Mesenchymal stem cell (in vitro differentiated cells and primary cell): ENCODE measurements at regions not wholly inside any gene's neighbourhood (a gene's known extent, or its start where the extent isn't known, plus 50 kb on each side); places are given as distances from the start of the nearest gene placed in this dataset.
A peak's percentile ranks its signal among the peaks of the same experiment; 100 is the strongest.

Experiments used
- DNase-seq: peaks from one replicate; pipeline ENCODE4 v3.0.0-alpha.2; 2013
- H2AFZ ChIP-seq: one replicate; pipeline ENCODE4 v1.6.1; 2013; ENCODE audit warnings: low read depth, mild to moderate bottlenecking, control low read depth, inconsistent platforms, low read length, moderate library complexity
- H2AK5ac ChIP-seq: 2 replicates; pipeline ENCODE4 v1.6.1; 2013; ENCODE audit warnings: low read length, moderate library complexity, mild to moderate bottlenecking, inconsistent platforms; ENCODE audit not compliant: severe bottlenecking
- H2BK120ac ChIP-seq: one replicate; pipeline ENCODE4 v1.6.1; 2013; ENCODE audit warnings: low read depth, mild to moderate bottlenecking, inconsistent platforms, low read length, moderate library complexity
- H2BK12ac ChIP-seq, 2 experiments: one replicate each; pipeline ENCODE4 v1.6.1; 2013; ENCODE audit warnings: inconsistent platforms in 2 of 2, low read length in 2 of 2, mild to moderate bottlenecking in 2 of 2, moderate library complexity in 2 of 2, control low read depth in 1 of 2
- H2BK15ac ChIP-seq: one replicate; pipeline ENCODE4 v1.6.1; 2013; ENCODE audit warnings: mild to moderate bottlenecking, low read depth, inconsistent platforms; ENCODE audit not compliant: poor library complexity, severe bottlenecking
- H2BK5ac ChIP-seq: 2 replicates; pipeline ENCODE4 v1.6.1; 2013; ENCODE audit warnings: low read depth, mild to moderate bottlenecking, low read length, control low read depth, inconsistent platforms; ENCODE audit not compliant: poor library complexity, severe bottlenecking
- H3K14ac ChIP-seq, 2 experiments: one replicate each; pipeline ENCODE4 v1.6.1; 2013; ENCODE audit warnings: inconsistent platforms in 2 of 2, low read length in 2 of 2, control low read depth in 1 of 2, mild to moderate bottlenecking in 1 of 2, moderate library complexity in 1 of 2
- H3K18ac ChIP-seq, 2 experiments: one replicate each; pipeline ENCODE4 v1.6.1; 2013; ENCODE audit warnings: inconsistent platforms in 2 of 2, low read length in 2 of 2, control low read depth in 1 of 2, low read depth in 1 of 2, mild to moderate bottlenecking in 1 of 2
- H3K23ac ChIP-seq, 2 experiments: one replicate each; pipeline ENCODE4 v1.6.1; 2013; ENCODE audit warnings: inconsistent platforms in 2 of 2, low read length in 2 of 2, mild to moderate bottlenecking in 2 of 2, moderate library complexity in 2 of 2, control low read depth in 1 of 2
- H3K27ac ChIP-seq: 2 replicates; pipeline ENCODE4 v1.5.1; 2013; ENCODE audit warnings: mild to moderate bottlenecking, moderate library complexity, low read length, control low read depth, inconsistent platforms; ENCODE audit not compliant: poor library complexity, severe bottlenecking
- H3K27me3 ChIP-seq, 2 experiments: 2 replicates each; pipeline versions ENCODE4 v1.6.1 to v1.7.0; 2013; ENCODE audit warnings: low read length in 2 of 2, mild to moderate bottlenecking in 2 of 2, moderate library complexity in 2 of 2, control low read depth in 1 of 2, inconsistent platforms in 1 of 2; ENCODE audit not compliant: control insufficient read depth in 1 of 2, insufficient read depth in 1 of 2
- H3K36me3 ChIP-seq, 2 experiments: 2 replicates each; pipeline versions ENCODE4 v1.6.1 to v1.7.0; 2013; ENCODE audit warnings: low read length in 2 of 2, control low read depth in 1 of 2, inconsistent platforms in 1 of 2, low read depth in 1 of 2, mild to moderate bottlenecking in 1 of 2; ENCODE audit not compliant: insufficient read depth in 2 of 2, control insufficient read depth in 1 of 2
- H3K4ac ChIP-seq, 2 experiments: one replicate each; pipeline ENCODE4 v1.6.1; 2013; ENCODE audit warnings: inconsistent platforms in 2 of 2, low read length in 2 of 2, mild to moderate bottlenecking in 2 of 2, moderate library complexity in 2 of 2, control low read depth in 1 of 2, low read depth in 1 of 2
- H3K4me1 ChIP-seq: 2 replicates; pipeline ENCODE4 v1.6.1; 2013; ENCODE audit warnings: low read depth, low read length, control low read depth; ENCODE audit not compliant: control insufficient read depth, insufficient read depth
- H3K4me2 ChIP-seq: 2 replicates; pipeline ENCODE4 v1.6.1; 2013; ENCODE audit warnings: low read length, mild to moderate bottlenecking, inconsistent platforms; ENCODE audit not compliant: poor library complexity, severe bottlenecking
- H3K4me3 ChIP-seq, 2 experiments: 2 replicates each; pipeline versions ENCODE4 v1.5.1 to v1.7.0; 2013; ENCODE audit warnings: low read length in 2 of 2, mild to moderate bottlenecking in 2 of 2, control low read depth in 1 of 2, low read depth in 1 of 2; ENCODE audit not compliant: insufficient read depth in 1 of 2
- H3K79me1 ChIP-seq: replicated peaks from 2 replicates; pipeline ENCODE4 v1.6.1; 2013; ENCODE audit warnings: mild to moderate bottlenecking, control low read depth, low read length, inconsistent platforms; ENCODE audit not compliant: poor library complexity, severe bottlenecking
- H3K9ac ChIP-seq: 2 replicates; pipeline ENCODE4 v1.7.0; 2013; ENCODE audit warnings: mild to moderate bottlenecking, low read length, moderate library complexity
- H3K9me3 ChIP-seq: 2 replicates; pipeline ENCODE4 v1.7.0; 2013; ENCODE audit warnings: mild to moderate bottlenecking, low read length; ENCODE audit not compliant: control insufficient read depth
- H4K8ac ChIP-seq: one replicate; pipeline ENCODE4 v1.6.1; 2013; ENCODE audit warnings: inconsistent platforms, mild to moderate bottlenecking, low read length, moderate library complexity
- H4K91ac ChIP-seq: one replicate; pipeline ENCODE4 v1.6.1; 2013; ENCODE audit warnings: mild to moderate bottlenecking, low read length, inconsistent platforms
- WGBS: methylation state at CpG from one replicate; pipeline ENCODE4 v1.1.7; 2013; ENCODE audit warnings: mixed read lengths; 5-methylcytosine and 5-hydroxymethylcytosine counted together

- Histone ChIP-seq H4K8ac (no peak overlapping the region), H3K23ac (no peak overlapping the region), H4K91ac (no peak overlapping the region), H2BK120ac (no peak overlapping the region), H3K4me1 (no peaks in the 10 kb centered on the region), H3K9ac (no peak overlapping the region), H2AK5ac (no peak overlapping the region), H3K4me3 (no peak overlapping the region), H2AFZ (no peak overlapping the region), H2BK15ac (no peak overlapping the region), H3K36me3 (no peaks in the 10 kb centered on the region), H3K9me3 (peaks cover 7% of the 10 kb centered on the region), H3K79me1 (no peaks in the 10 kb centered on the region), H3K18ac (no peak overlapping the region), H3K4me2 (no peak overlapping the region), H3K4ac (no peak overlapping the region), H2BK5ac (no peak overlapping the region), H3K27me3 (no peaks in the 10 kb centered on the region), H3K14ac (no peak overlapping the region), H2BK12ac (no peak overlapping the region), H3K27ac (no peak overlapping the region)
- WGBS = 75% methylated on average over 2 of the region's 2 CpGs
- peak; percentile 72 for DNase-seq
Observed at GRCh38 chr4:124806403-124806802, 93.9 kb upstream of the ANKRD50 start.

- Histone ChIP-seq H3K4ac (no peak overlapping the region), H4K8ac (no peak overlapping the region), H2AK5ac (no peak overlapping the region), H3K27me3 (no peaks in the 10 kb centered on the region), H2BK12ac (no peak overlapping the region), H2BK15ac (no peak overlapping the region), H3K9ac (no peak overlapping the region), H2BK120ac (no peak overlapping the region), H3K27ac (no peak overlapping the region), H3K18ac (no peak overlapping the region), H3K4me2 (no peak overlapping the region), H3K4me1 (no peaks in the 10 kb centered on the region), H3K36me3 (no peaks in the 10 kb centered on the region), H2AFZ (no peak overlapping the region), H4K91ac (no peak overlapping the region), H3K4me3 (no peak overlapping the region), H3K79me1 (no peaks in the 10 kb centered on the region), H3K23ac (no peak overlapping the region), H3K14ac (no peak overlapping the region), H3K9me3 (no peaks in the 10 kb centered on the region), H2BK5ac (no peak overlapping the region)
- DNase-seq = peak; percentile 16
Observed at GRCh38 chr4:124804584-124804983, 92.1 kb upstream of the ANKRD50 start.

GRCh38 chr4:124804041-124804440 lies 91.5 kb upstream of the ANKRD50 start:
- Histone ChIP-seq H2AK5ac (no peak overlapping the region), H2BK12ac (no peak overlapping the region), H3K27ac (no peak overlapping the region), H3K23ac (no peak overlapping the region), H3K4me1 (no peaks in the 10 kb centered on the region), H3K9me3 (no peaks in the 10 kb centered on the region), H4K8ac (no peak overlapping the region), H2BK15ac (no peak overlapping the region), H4K91ac (no peak overlapping the region), H3K4me3 (no peak overlapping the region), H3K27me3 (no peaks in the 10 kb centered on the region), H3K9ac (no peak overlapping the region), H3K79me1 (no peaks in the 10 kb centered on the region), H3K4ac (no peak overlapping the region), H3K18ac (no peak overlapping the region), H2BK120ac (no peak overlapping the region), H3K14ac (no peak overlapping the region), H3K4me2 (no peak overlapping the region), H2BK5ac (no peak overlapping the region), H3K36me3 (no peaks in the 10 kb centered on the region), H2AFZ (no peak overlapping the region)
- no peak for DNase-seq
- 88% methylated on average over 3 of the region's 4 CpGs for WGBS

- H3K18ac ChIP-seq = no peak overlapping the region
- no peak overlapping the region for H3K27ac ChIP-seq
- H3K36me3 ChIP-seq = no peaks in the 10 kb centered on the region
- no peak overlapping the region for H2BK120ac ChIP-seq
- H3K4me3 ChIP-seq = no peak overlapping the region
- H3K4me2 ChIP-seq = no peak overlapping the region
- no peak overlapping the region for H3K23ac ChIP-seq
- H2BK5ac ChIP-seq = no peak overlapping the region
- no peak overlapping the region for H2BK15ac ChIP-seq
- H4K8ac ChIP-seq = no peak overlapping the region
- no peak overlapping the region for H2BK12ac ChIP-seq
- no peak overlapping the region for H3K9ac ChIP-seq
- H3K27me3 ChIP-seq = no peaks in the 10 kb centered on the region
- H2AFZ ChIP-seq = no peak overlapping the region
- H2AK5ac ChIP-seq = no peak overlapping the region
- H3K79me1 ChIP-seq = no peaks in the 10 kb centered on the region
- H4K91ac ChIP-seq = no peak overlapping the region
- no CpG with 5 or more reads among the region's 1 CpG for WGBS
- H3K4ac ChIP-seq = no peak overlapping the region
- peak; percentile 11 for DNase-seq
- H3K9me3 ChIP-seq = no peaks in the 10 kb centered on the region
- H3K14ac ChIP-seq = no peak overlapping the region
- no peaks in the 10 kb centered on the region for H3K4me1 ChIP-seq
Observed at GRCh38 chr4:124803641-124804040, 91.1 kb upstream of the ANKRD50 start.
